Hepatocyte (in vitro differentiated cells): ENCODE measurements at regions not wholly inside any gene's neighbourhood (a gene's known extent, or its start where the extent isn't known, plus 50 kb on each side); places are given as distances from the start of the nearest gene placed in this dataset.

Source experiments
- DNase-seq: peaks from one replicate; pipeline ENCODE4 v3.0.0-alpha.2; 2016; ENCODE audit warnings: low spot score
- H2AFZ ChIP-seq: fragments of 200-600 bp; sonication (generic); 2 replicates; pipeline ENCODE4 v1.6.0; 2016; ENCODE audit warnings: antibody characterized with exemption, mild to moderate bottlenecking
- H3K27ac ChIP-seq: fragments of 200-600 bp; sonication (generic); 2 replicates; pipeline ENCODE4 v1.5.1; 2016; ENCODE audit warnings: mild to moderate bottlenecking
- H3K27me3 ChIP-seq: fragments of 200-600 bp; sonication (generic); 2 replicates; pipeline ENCODE4 v1.6.1; 2016
- H3K36me3 ChIP-seq: fragments of 200-600 bp; sonication (generic); replicated peaks from 2 replicates; pipeline ENCODE4 v1.5.1; 2016; ENCODE audit warnings: low read depth; ENCODE audit not compliant: insufficient read depth
- H3K4me1 ChIP-seq: fragments of 200-600 bp; sonication (generic); 2 replicates; pipeline ENCODE4 v1.5.1; 2016; ENCODE audit warnings: mild to moderate bottlenecking, moderate library complexity; ENCODE audit not compliant: insufficient read depth
- H3K4me2 ChIP-seq: fragments of 200-600 bp; sonication (generic); 2 replicates; pipeline ENCODE4 v1.6.0; 2016
- H3K4me3 ChIP-seq: fragments of 200-600 bp; sonication (generic); 2 replicates; pipeline ENCODE4 v1.5.1; 2016; ENCODE audit warnings: mild to moderate bottlenecking
- H3K79me2 ChIP-seq: fragments of 200-600 bp; sonication (generic); 2 replicates; pipeline ENCODE4 v1.6.0; 2017; ENCODE audit warnings: mild to moderate bottlenecking
- H3K9me2 ChIP-seq: fragments of 200-600 bp; sonication (generic); replicated peaks from 2 replicates; pipeline ENCODE4 v1.6.0; 2017; ENCODE audit warnings: mild to moderate bottlenecking; ENCODE audit not compliant: insufficient read depth
- H3K9me3 ChIP-seq: fragments of 200-600 bp; sonication (generic); 2 replicates; pipeline ENCODE4 v1.5.1; 2016; ENCODE audit warnings: low read depth, mild to moderate bottlenecking
- H4K20me1 ChIP-seq: fragments of 200-600 bp; sonication (generic); 2 replicates; pipeline ENCODE4 v1.6.0; 2016; ENCODE audit warnings: mild to moderate bottlenecking; ENCODE audit not compliant: insufficient read depth, poor library complexity, severe bottlenecking
- CTCF ChIP-seq: fragments of 200-600 bp; sonication (generic); IDR thresholded peaks from 2 replicates; pipeline ENCODE4 v1.5.1; 2016; ENCODE audit warnings: antibody characterized with exemption, mild to moderate bottlenecking; ENCODE audit not compliant: poor library complexity
- EZH2 ChIP-seq: fragments of 200-600 bp; sonication (generic); IDR thresholded peaks from 2 replicates; pipeline ENCODE4 v1.6.1; 2016; ENCODE audit warnings: antibody characterized with exemption, mild to moderate bottlenecking, borderline replicate concordance
- EZH2phosphoT487 ChIP-seq: fragments of 200-600 bp; sonication (generic); IDR thresholded peaks from one replicate; pipeline ENCODE4 v1.6.1; 2018; ENCODE audit warnings: antibody characterized with exemption, mild to moderate bottlenecking, low read depth, moderate library complexity; ENCODE audit not compliant: unreplicated experiment, severe bottlenecking
- WGBS: methylation state at CpG from one replicate; pipeline ENCODE4 v1.1.6; 2016; ENCODE audit warnings: low lambda C conversion rate; ENCODE audit errors: missing lambda C conversion rate; 5-methylcytosine and 5-hydroxymethylcytosine counted together

GRCh38 chr1:223016890-223017289, 126.2 kb downstream of the TLR5 start:
- H3K79me2 ChIP-seq: no peaks in the 10 kb centered on the region
- 97% methylated on average over 6 of the region's 6 CpGs for WGBS
- H3K27ac ChIP-seq: no peak overlapping the region

GRCh38 chr1:223017291-223017690, 125.8 kb downstream of the TLR5 start:
- H3K9me3 ChIP-seq: no peaks in the 10 kb centered on the region
- H3K4me2 ChIP-seq: no peak overlapping the region
- no peaks in the 10 kb centered on the region for H3K79me2 ChIP-seq
- TF ChIP-seq CTCF (no peak), EZH2phosphoT487 (no peak), EZH2 (no peak)
- no peak for DNase-seq
- H2AFZ ChIP-seq: no peak overlapping the region
- H3K9me2 ChIP-seq: no peaks in the 10 kb centered on the region
- peaks cover 6% of the 10 kb centered on the region for H3K4me1 ChIP-seq
- H3K27me3 ChIP-seq: no peaks in the 10 kb centered on the region
- no peaks in the 10 kb centered on the region for H4K20me1 ChIP-seq
- H3K36me3 ChIP-seq: no peaks in the 10 kb centered on the region
- WGBS: 81% methylated on average over 8 of the region's 8 CpGs
- H3K4me3 ChIP-seq: no peak overlapping the region
- no peak overlapping the region for H3K27ac ChIP-seq

More at GRCh38 chr1:223016890-223017289, 126.2 kb downstream of the TLR5 start:
- no peak for DNase-seq
- no peak overlapping the region for H3K4me2 ChIP-seq
- H2AFZ ChIP-seq: no peak overlapping the region
- H3K36me3 ChIP-seq: no peaks in the 10 kb centered on the region
- no peak overlapping the region for H3K4me3 ChIP-seq
- no peaks in the 10 kb centered on the region for H3K9me3 ChIP-seq
- H4K20me1 ChIP-seq: no peaks in the 10 kb centered on the region
- H3K9me2 ChIP-seq: no peaks in the 10 kb centered on the region
- peaks cover 3% of the 10 kb centered on the region for H3K4me1 ChIP-seq
- no peaks in the 10 kb centered on the region for H3K27me3 ChIP-seq
- no peak for TF ChIP-seq EZH2
- TF ChIP-seq EZH2phosphoT487: no peak
- TF ChIP-seq CTCF: no peak

GRCh38 chr1:223018534-223018933, 124.5 kb downstream of the TLR5 start:
- H3K4me3 ChIP-seq: no peak overlapping the region
- no peaks in the 10 kb centered on the region for H3K9me3 ChIP-seq
- H4K20me1 ChIP-seq: no peaks in the 10 kb centered on the region
- DNase-seq: no peak
- H2AFZ ChIP-seq: no peak overlapping the region
- no peak for TF ChIP-seq EZH2
- no peaks in the 10 kb centered on the region for H3K79me2 ChIP-seq
- H3K36me3 ChIP-seq: no peaks in the 10 kb centered on the region
- no peaks in the 10 kb centered on the region for H3K27me3 ChIP-seq
- H3K4me1 ChIP-seq: peaks cover 19% of the 10 kb centered on the region
- H3K27ac ChIP-seq: no peak overlapping the region
- no peak overlapping the region for H3K4me2 ChIP-seq
- no peaks in the 10 kb centered on the region for H3K9me2 ChIP-seq
- WGBS: 94% methylated on average over 7 of the region's 7 CpGs

GRCh38 chr1:223019256-223019655, 123.8 kb downstream of the TLR5 start:
- H3K4me1 ChIP-seq: peaks cover 20% of the 10 kb centered on the region
- no peaks in the 10 kb centered on the region for H3K79me2 ChIP-seq
- DNase-seq: no peak
- H4K20me1 ChIP-seq: no peaks in the 10 kb centered on the region
- TF ChIP-seq EZH2phosphoT487: no peak
- TF ChIP-seq CTCF: no peak
- no peak for TF ChIP-seq EZH2
- H3K27me3 ChIP-seq: no peaks in the 10 kb centered on the region
- H3K9me3 ChIP-seq: no peaks in the 10 kb centered on the region
- no peaks in the 10 kb centered on the region for H3K36me3 ChIP-seq
- no peak overlapping the region for H3K4me2 ChIP-seq
- no peak overlapping the region for H3K4me3 ChIP-seq
- H3K9me2 ChIP-seq: no peaks in the 10 kb centered on the region
- no peak overlapping the region for H2AFZ ChIP-seq
- no peak overlapping the region for H3K27ac ChIP-seq
